H7 (cell line): ENCODE measurements at regions not wholly inside any gene's neighbourhood (a gene's known extent, or its start where the extent isn't known, plus 50 kb on each side); places are given as distances from the start of the nearest gene placed in this dataset.
"Not testable (repeated sequence)": the region's sequence is repeated elsewhere in the genome, so short reads cannot be mapped to it uniquely, and the experiment has no call there.

Experiments used
- DNase-seq: peaks from one replicate; pipeline ENCODE4 v3.0.0; 2012
- H3K27me3 ChIP-seq: 2 replicates; pipeline ENCODE4 v1.6.0; 2011; ENCODE audit warnings: mild to moderate bottlenecking, low read length; ENCODE audit not compliant: control insufficient read depth, insufficient read depth
- H3K36me3 ChIP-seq: replicated peaks from 2 replicates; pipeline ENCODE4 v1.5.1; 2011; ENCODE audit warnings: low read length; ENCODE audit not compliant: control insufficient read depth, insufficient read depth
- H3K4me3 ChIP-seq: 2 replicates; pipeline ENCODE4 v1.5.1; 2011; ENCODE audit warnings: low read depth, mild to moderate bottlenecking, control low read depth, low read length, moderate library complexity; ENCODE audit not compliant: insufficient read depth

DNA sequence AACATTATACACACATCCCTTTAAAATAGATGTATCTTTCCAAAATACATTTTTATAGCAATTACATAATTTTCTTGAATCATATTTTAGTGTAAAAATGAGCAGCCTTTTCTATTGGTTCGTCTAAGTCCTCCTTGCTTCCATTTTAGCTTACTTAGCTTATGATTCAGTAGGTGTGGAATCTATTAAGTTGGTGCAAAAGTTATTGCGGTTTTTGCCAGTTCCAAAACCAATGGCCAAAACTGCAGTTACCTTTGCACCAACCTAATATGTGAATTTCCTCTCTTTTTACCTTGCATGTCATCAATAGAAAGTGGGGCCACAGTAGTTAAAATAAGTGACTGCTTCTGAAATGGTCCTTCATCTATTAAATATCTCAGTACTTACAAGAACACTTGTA lies 279.0 kb downstream of the OTUD1 start:
- no peaks in the 10 kb centered on the region for H3K36me3 ChIP-seq
- H3K4me3 ChIP-seq = no peak overlapping the region
- no peaks in the 10 kb centered on the region for H3K27me3 ChIP-seq
- DNase-seq = no peak

DNA sequence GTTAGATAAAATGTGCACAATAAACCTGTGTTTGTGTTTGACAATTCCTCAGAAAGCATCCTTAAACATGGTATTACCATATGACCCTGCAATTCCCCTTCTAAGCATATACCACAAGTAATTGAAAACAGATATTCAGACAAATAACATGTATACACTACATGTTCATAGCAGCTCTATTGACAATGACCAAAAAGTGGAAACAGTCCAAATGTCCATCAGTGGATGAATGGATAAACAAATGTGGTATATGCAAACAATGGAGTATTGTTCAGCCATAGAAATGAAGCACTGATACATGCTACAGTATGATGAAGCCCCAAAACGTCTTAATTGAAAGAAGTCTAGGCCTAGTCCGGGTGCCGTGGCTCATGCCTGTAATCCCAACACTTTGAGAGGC lies 280.1 kb downstream of the OTUD1 start:
- H3K27me3 ChIP-seq = no peaks in the 10 kb centered on the region
- H3K36me3 ChIP-seq = no peaks in the 10 kb centered on the region
- no peak for DNase-seq

DNA sequence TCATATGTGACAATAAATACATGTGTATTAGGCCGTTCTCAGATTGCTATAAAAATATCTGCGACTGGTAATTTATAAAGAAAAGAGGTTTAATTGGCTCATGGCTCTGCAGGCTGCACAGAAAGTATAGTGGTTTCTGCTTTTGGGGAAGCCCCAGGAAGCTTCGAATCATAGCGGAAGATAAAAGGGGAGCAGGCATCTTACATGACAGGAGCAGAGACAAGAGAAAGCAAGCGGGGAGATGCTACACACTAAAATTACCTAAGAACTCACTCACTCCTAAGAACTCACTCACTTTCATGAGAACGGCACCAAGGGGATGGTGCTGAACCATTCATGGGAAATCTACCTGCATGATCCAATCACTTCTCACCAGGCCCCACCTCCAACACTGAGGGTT lies 284.9 kb downstream of the OTUD1 start:
- no peaks in the 10 kb centered on the region for H3K27me3 ChIP-seq
- H3K4me3 ChIP-seq = no peak overlapping the region
- DNase-seq = no peak
- no peaks in the 10 kb centered on the region for H3K36me3 ChIP-seq

More for the DNA sequence above, 280.1 kb downstream of the OTUD1 start:
- no peak overlapping the region for H3K4me3 ChIP-seq

DNA sequence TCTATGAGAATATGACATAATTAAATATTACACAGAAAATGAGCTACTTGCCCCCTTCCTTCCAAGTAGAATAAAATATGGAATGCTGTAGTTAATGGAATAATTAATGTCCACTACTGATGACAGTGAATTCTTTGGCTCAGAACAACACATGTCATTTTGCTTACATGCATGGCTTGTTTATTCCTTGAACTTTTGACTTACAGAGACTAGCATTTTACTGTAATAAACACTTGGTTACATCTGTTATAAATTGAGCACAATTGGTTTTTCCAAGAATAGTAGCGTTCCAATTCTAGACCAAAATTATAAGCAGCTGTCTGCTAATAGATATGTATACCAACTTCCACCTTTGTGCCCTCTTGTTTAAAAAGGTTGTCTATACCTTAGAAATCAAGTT lies 286.7 kb downstream of the OTUD1 start:
- H3K36me3 ChIP-seq = no peaks in the 10 kb centered on the region
- H3K4me3 ChIP-seq = no peak overlapping the region
- DNase-seq = no peak
- no peaks in the 10 kb centered on the region for H3K27me3 ChIP-seq

DNA sequence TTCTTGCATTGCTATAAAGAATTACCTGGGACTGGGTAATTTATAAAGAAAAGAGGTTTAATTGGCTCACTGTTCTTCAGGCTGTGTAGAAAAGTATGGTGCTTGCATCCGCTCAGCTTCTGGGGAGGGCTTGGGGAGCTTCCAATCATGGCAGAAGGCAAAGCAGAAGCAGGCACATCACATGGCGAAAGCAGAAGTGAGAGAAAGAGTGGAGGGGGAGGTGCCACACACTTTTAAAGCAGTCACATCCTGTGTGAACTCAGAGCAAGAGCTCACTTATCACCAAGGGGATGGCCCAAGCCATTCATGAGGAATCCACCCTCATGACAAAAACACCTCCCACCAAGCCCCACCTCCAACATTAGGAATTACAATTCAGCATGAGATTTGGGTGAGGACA lies 303.5 kb downstream of the OTUD1 start:
- H3K27me3 ChIP-seq = no peaks in the 10 kb centered on the region
- H3K36me3 ChIP-seq = no peaks in the 10 kb centered on the region
- H3K4me3 ChIP-seq = no peak overlapping the region
- DNase-seq = no peak

DNA sequence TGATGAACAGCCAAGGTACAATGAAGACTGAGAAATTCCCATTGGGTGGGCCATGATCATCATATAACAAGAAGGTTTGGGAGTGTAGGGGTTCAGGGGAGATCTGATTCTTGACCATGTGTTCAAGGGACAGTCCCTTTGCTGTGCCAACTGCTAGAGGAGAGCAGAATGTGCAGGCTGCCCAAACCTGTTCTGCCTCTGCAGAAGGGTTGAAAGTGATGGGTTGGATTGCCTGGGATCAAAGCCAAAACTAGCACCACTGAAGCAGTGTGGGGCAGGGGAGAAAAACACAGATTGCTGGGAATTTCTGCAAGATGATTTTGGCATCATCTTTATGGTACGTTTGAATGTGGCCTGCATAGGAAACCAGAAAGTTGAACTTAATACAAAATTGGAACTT lies 303.9 kb downstream of the OTUD1 start:
- Histone ChIP-seq H3K4me3 (no peak overlapping the region), H3K27me3 (no peaks in the 10 kb centered on the region), H3K36me3 (no peaks in the 10 kb centered on the region)
- no peak for DNase-seq

DNA sequence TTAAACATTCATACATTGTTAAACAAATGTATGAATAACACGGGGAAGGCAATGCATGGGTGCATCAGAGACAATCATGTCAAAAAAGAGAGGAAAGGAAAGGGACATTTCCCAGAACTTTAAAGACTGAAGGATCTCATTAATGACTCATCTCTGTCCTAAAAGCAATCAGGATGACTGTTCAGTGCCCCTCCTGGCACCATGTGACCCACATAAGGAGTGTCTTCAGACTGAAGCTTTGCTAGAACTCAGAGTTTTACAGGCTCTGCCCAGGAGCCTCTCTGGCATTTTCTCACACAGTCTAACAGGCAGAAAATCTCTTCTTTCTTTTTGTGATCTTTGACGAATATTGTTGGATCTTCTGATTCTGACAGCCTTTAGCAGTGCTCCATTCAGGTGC lies 315.3 kb downstream of the OTUD1 start:
- Histone ChIP-seq H3K36me3 (no peaks in the 10 kb centered on the region), H3K27me3 (no peaks in the 10 kb centered on the region), H3K4me3 (no peak overlapping the region)
- DNase-seq = no peak

DNA sequence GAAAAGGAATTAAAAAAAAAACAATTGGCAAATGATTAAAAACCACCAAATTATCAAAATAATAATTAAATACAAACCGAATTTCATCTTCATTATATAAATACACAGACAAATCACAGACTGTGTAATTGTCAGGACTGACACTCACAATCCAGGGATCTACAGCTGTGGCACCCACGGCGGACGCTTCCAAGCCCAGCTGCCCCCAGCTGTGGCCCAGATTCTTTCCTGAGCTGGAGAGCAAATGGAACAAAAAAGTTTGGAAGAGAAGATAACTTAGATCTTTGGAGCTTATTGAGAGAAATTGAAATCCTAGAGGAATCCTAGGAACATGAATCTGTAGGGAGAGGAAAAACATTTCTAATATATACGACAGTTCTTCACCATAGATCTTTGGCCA lies 316.1 kb downstream of the OTUD1 start:
- no peak overlapping the region for H3K4me3 ChIP-seq
- no peaks in the 10 kb centered on the region for H3K27me3 ChIP-seq
- no peak for DNase-seq
- H3K36me3 ChIP-seq = no peaks in the 10 kb centered on the region

DNA sequence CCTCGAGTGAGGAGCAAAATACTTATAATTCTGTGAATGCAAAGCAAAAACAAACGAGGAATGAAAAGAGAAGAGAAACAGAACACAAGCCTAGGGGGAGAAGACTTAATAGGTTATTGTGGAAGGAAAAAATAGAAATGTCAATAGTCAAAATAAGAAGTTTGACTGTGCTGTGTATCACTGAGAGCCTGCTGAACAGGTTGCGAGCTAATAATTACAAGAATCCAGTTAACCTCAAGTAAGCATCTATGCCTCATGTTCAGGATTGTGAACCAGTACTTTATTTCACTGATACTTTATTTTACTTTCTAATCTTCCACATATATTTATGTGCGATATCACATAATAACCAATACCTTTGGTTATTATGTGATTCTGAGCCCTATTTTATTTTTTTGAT lies 316.7 kb downstream of the OTUD1 start:
- Histone ChIP-seq H3K4me3 (no peak overlapping the region), H3K27me3 (no peaks in the 10 kb centered on the region), H3K36me3 (no peaks in the 10 kb centered on the region)
- no peak for DNase-seq

DNA sequence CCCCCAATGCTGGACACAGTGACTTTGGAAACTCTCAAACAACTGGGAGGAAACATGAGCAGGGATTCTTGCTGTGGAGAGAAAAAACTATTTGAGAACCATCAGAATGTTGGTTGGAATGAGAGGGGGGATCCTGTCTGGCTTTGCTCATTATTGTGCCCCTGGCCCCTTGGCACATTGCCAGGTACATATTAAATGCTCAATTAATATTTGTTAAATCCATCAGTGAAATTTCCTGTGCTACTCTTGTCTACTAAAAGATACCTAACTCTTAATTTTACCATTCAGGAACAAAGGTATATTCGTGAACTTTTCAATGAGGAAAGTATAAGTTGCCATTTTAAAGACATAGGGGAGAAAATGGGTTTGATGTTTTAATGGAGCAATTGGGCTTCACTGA lies 329.4 kb downstream of the OTUD1 start:
- Histone ChIP-seq H3K27me3 (no peaks in the 10 kb centered on the region), H3K4me3 (no peak overlapping the region), H3K36me3 (no peaks in the 10 kb centered on the region)
- DNase-seq = no peak

DNA sequence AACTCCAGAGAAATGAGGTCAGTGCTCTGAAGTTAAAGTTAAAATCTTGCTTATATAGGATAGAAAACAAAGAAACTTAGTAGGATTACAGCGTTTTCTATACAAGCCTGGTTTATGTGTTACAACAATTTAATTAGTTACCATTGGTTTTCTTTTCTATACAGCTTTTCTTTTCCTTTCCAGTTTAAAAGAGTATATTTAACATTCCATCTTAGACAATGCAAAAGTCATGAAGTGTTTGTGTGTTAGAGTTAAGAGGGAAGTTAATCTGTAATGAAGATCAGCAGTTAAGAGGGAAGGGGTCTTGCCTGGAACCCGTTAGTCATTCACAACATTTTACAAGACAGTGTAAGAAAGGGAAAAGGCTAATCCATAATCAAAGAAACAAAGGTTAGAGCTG lies 338.3 kb downstream of the OTUD1 start:
- no peaks in the 10 kb centered on the region for H3K36me3 ChIP-seq
- no peak for DNase-seq

DNA sequence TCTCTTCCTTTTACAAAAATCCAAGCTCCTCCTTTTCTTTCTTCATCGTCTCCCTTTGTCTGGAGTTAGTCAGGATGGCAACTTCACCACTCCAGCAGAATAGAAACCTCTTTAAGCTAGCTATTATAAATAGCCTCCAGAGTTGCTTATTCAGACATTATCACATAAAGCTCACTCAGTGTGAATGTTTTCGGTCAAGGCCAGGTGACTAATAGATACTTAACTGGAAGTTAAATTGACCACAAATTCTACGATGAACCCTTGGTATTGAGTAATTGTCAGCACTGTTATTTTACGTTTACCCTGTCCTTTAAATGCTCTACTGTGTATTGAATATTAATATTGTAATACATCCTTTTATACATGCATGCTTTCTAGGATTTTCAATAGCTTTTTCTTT lies 340.4 kb downstream of the OTUD1 start:
- H3K27me3 ChIP-seq = no peaks in the 10 kb centered on the region
- H3K4me3 ChIP-seq = no peak overlapping the region
- DNase-seq = no peak
- H3K36me3 ChIP-seq = no peaks in the 10 kb centered on the region

More for the DNA sequence above, 338.3 kb downstream of the OTUD1 start:
- Histone ChIP-seq H3K27me3 (no peaks in the 10 kb centered on the region), H3K4me3 (no peak overlapping the region)

DNA sequence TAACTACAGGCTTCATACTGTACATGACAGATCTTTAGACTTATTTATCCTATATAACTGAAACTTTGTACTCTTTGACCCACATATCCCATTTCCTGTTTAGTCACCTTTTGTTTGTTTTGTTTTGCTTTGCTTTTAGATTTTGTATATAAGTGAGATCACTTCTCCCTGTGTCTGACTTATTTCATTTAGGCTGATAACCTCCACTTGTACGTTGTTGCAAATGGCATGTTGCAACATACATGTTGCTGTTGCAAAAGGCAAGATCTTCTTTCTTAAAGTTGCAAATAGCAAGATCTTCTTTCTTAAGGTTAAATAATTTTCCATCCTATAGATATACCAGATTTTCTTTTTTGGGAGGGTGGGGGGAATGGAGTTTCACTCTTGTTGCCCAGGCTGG lies 341.5 kb downstream of the OTUD1 start:
- no peak for DNase-seq
- no peak overlapping the region for H3K4me3 ChIP-seq
- H3K27me3 ChIP-seq = no peaks in the 10 kb centered on the region
- H3K36me3 ChIP-seq = no peaks in the 10 kb centered on the region

DNA sequence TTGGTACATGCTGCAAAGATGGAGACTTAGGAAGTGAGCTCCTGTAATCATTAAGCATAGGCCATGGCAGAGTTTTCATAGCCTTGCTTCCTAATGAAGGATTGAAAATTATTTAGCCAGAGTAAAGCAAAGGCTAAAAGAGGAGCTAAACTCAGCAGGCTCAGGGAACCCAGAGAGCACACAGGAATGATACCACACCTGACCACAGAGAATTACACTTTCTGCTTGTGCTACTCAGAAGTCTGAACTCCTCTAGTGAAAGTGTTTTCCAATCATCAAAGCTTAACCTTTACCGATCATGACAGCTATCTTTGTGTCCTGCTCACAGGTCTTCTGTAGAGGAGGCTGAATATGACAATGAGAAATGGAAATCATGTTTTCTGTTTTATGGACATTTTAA lies 347.7 kb downstream of the OTUD1 start:
- Histone ChIP-seq H3K36me3 (no peaks in the 10 kb centered on the region), H3K4me3 (no peak overlapping the region), H3K27me3 (no peaks in the 10 kb centered on the region)
- DNase-seq = no peak

DNA sequence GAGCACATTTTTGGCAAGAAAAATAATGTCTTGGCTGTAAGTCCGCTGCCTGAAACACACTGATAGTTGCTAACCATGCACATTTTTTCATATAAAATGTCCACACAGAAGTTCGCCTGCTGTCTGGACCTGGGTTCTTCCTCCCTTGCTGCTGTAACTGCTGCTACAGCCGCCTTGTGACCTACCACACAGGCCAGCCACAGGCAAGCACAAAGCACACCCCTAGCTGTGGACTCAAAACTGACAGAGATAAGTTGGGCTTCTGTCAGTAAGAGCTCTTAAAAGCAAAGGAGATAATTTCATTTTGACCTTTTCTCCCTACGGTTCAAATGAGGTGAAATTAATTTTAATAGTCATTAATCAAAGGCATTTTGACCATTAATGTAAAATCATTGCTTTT lies 354.7 kb downstream of the OTUD1 start:
- no peak overlapping the region for H3K4me3 ChIP-seq
- DNase-seq = no peak
- no peaks in the 10 kb centered on the region for H3K27me3 ChIP-seq
- no peaks in the 10 kb centered on the region for H3K36me3 ChIP-seq

DNA sequence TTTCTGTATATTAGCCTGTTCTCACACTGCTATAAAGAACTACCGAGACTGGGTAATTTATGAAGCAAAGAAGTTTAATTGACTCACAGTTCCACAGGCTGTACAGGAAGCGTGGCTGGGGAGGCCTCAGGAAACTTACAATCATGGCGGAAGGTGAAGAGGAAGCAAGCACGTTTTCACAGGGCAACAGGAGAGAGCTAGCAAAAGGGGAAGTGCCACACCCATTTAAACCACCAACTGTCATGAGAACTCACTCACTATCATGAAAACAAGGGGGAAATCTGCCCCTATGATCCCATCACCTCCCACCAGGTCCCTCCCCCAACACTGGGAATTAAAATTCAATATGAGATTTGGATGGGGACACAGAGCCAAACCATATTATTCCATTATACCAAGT lies 358.6 kb downstream of the OTUD1 start:
- not testable (repeated sequence) for H3K36me3 ChIP-seq, H3K27me3 ChIP-seq, H3K4me3 ChIP-seq, DNase-seq
